K562 (cell line): ENCODE measurements at regions not wholly inside any gene's neighbourhood (a gene's known extent, or its start where the extent isn't known, plus 50 kb on each side); places are given as distances from the start of the nearest gene placed in this dataset.

Source experiments
- ATAC-seq: fragments of 200-7000 bp; cut with Tn5 transposase; 3 replicates; pipeline ENCODE4 v1.9.1; 2020; ENCODE audit warnings: moderate library complexity
- BruUV-seq: library from RNA; stranded (reverse); fragments of 400-500 nt; replicated peaks from 2 replicates; lab custom pipeline; 2021; lab: Mats Ljungman, UMichigan
- CTCF ChIA-PET: fragments of 300-600 bp; formaldehyde crosslinking; extraction: SDS; loops from one replicate; lab custom pipeline; 2021; ENCODE audit warnings: low intra/inter-chr PET ratio; lab: Yijun Ruan, JAX
- POLR2A ChIA-PET: fragments of 300-600, 350-650 bp; sonication (Branson Sonifier 250); formaldehyde crosslinking; extraction: SDS; loops from one replicate; lab custom pipeline; 2021; ENCODE audit warnings: antibody characterized with exemption, inconsistent platforms; lab: Yijun Ruan, JAX
- DNase-seq, 4 experiments: peaks; one replicate each; pipeline versions ENCODE4 v3.0.0 to v3.0.0-alpha.2; 2011 to 2018; ENCODE audit warnings: low spot score in 3 of 4, mixed read lengths in 3 of 4; ENCODE audit errors: extremely low read depth in 1 of 4
- FAIRE-seq: peaks from 2 replicates; lab custom pipeline; 2011; peaks lifted over from hg19 to GRCh38; lab: Jason Lieb, UNC
- H2AFZ ChIP-seq: 2 replicates; pipeline ENCODE4 v1.6.0; 2011; ENCODE audit warnings: low read depth, low read length, control low read depth, inconsistent platforms
- H3K27ac ChIP-seq: fragments of 200-600 bp; 3 replicates; pipeline ENCODE4 v1.8.0; 2011; ENCODE audit warnings: low read depth, mild to moderate bottlenecking, control low read depth, inconsistent platforms, low read length, moderate library complexity, mixed read lengths; ENCODE audit errors: extremely low read depth
- H3K27me3 ChIP-seq, 2 experiments: fragments of 300-600 bp in 1 of 2; 2 replicates in 1 of 2; 3 replicates in 1 of 2; pipeline versions ENCODE4 v1.6.0 to v1.8.0; 2011; ENCODE audit warnings: inconsistent platforms in 2 of 2, low read length in 2 of 2, mild to moderate bottlenecking in 1 of 2, mixed read lengths in 1 of 2, moderate library complexity in 1 of 2; ENCODE audit not compliant: control insufficient read depth in 2 of 2, insufficient read depth in 2 of 2
- H3K36me3 ChIP-seq: fragments of 300-600 bp; 3 replicates; pipeline ENCODE4 v1.8.0; 2011; ENCODE audit warnings: mild to moderate bottlenecking, low read length, inconsistent platforms; ENCODE audit not compliant: control insufficient read depth, insufficient read depth
- H3K4me1 ChIP-seq, 2 experiments: fragments of 200-600 bp in 1 of 2; replicated peaks in 1 of 2; 2 replicates in 1 of 2; 3 replicates in 1 of 2; pipeline versions ENCODE4 v1.5.1 to v1.8.0; 2011; ENCODE audit warnings: inconsistent platforms in 2 of 2, low read length in 2 of 2, mild to moderate bottlenecking in 1 of 2, mixed read lengths in 1 of 2, moderate library complexity in 1 of 2; ENCODE audit not compliant: control insufficient read depth in 2 of 2, insufficient read depth in 2 of 2
- H3K4me2 ChIP-seq: 2 replicates; pipeline ENCODE4 v1.6.1; 2011; ENCODE audit warnings: low read length, control low read depth, inconsistent platforms, mixed read lengths; ENCODE audit not compliant: insufficient read depth
- H3K4me3 ChIP-seq: fragments of 200-600 bp; sonication (generic), shearing (Covaris generic); 2 replicates; pipeline ENCODE4 v1.5.1; 2016; ENCODE audit warnings: control low read depth, inconsistent platforms
- H3K79me2 ChIP-seq: fragments of 200-600 bp; 3 replicates; pipeline ENCODE4 v1.8.0; 2011; ENCODE audit warnings: low read length, inconsistent platforms; ENCODE audit not compliant: control insufficient read depth, insufficient read depth
- H3K9ac ChIP-seq, 2 experiments: 2 replicates each; pipeline versions ENCODE4 v1.6.0 to v1.6.1; 2011; ENCODE audit warnings: low read depth in 2 of 2, low read length in 2 of 2, control low read depth in 1 of 2, inconsistent platforms in 1 of 2, mild to moderate bottlenecking in 1 of 2, mixed read lengths in 1 of 2; ENCODE audit not compliant: insufficient read depth in 1 of 2
- H3K9me1 ChIP-seq: one replicate; pipeline ENCODE4 v1.6.0; 2011; ENCODE audit warnings: inconsistent platforms, mild to moderate bottlenecking, low read length, moderate library complexity; ENCODE audit not compliant: control insufficient read depth, insufficient read depth
- H3K9me3 ChIP-seq: replicated peaks from 2 replicates; pipeline ENCODE4 v1.5.1; 2011; ENCODE audit warnings: low read depth, low read length, inconsistent platforms; ENCODE audit not compliant: control insufficient read depth, insufficient read depth
- H4K20me1 ChIP-seq: replicated peaks from 2 replicates; pipeline ENCODE4 v1.6.1; 2011; ENCODE audit warnings: low read length, inconsistent platforms, mixed read lengths; ENCODE audit not compliant: control insufficient read depth, insufficient read depth
- HOXB6 ChIP-seq: fragments of 250-450 bp; sonication (Bioruptor Pico); IDR thresholded peaks from 2 replicates; pipeline ENCODE4 v1.5.1; 2022; ENCODE audit warnings: mild to moderate bottlenecking, borderline replicate concordance
- JUNB ChIP-seq: fragments of 450-650 bp; formaldehyde crosslinking; conservative IDR thresholded peaks from 2 replicates; pipeline ENCODE4 v1.4.0; 2020; ENCODE audit warnings: mild to moderate bottlenecking
- NFRKB ChIP-seq: fragments of 450-650 bp; IDR thresholded peaks from 2 replicates; pipeline ENCODE4 v1.6.1; 2016; ENCODE audit warnings: low read depth
- POLR2AphosphoS2 ChIP-seq: IDR thresholded peaks from 2 replicates; pipeline ENCODE4 v1.6.1; 2012; ENCODE audit warnings: low read length, improper control_type of control experiment
- RBM25 ChIP-seq: fragments of 200-400 bp; formaldehyde crosslinking; IDR thresholded peaks from 2 replicates; pipeline ENCODE4 v1.6.1; 2018; ENCODE audit warnings: low read length, low read depth, moderate library complexity; ENCODE audit not compliant: severe bottlenecking
- RFX1 ChIP-seq: fragments of 450-650 bp; IDR thresholded peaks from 2 replicates; pipeline ENCODE4 v1.6.1; 2016; ENCODE audit warnings: mild to moderate bottlenecking, moderate library complexity
- ZNF24 ChIP-seq: fragments of 450-650 bp; IDR thresholded peaks from 2 replicates; pipeline ENCODE4 v1.6.1; 2016
- ZNF263 ChIP-seq: sonication (generic); formaldehyde crosslinking; IDR thresholded peaks from 2 replicates; pipeline ENCODE4 v1.8.0; 2022; ENCODE audit warnings: mild to moderate bottlenecking, missing genetic modification reagents, borderline replicate concordance
- WGBS: fragments of 100-300 bp; shearing (Covaris generic); methylation state at CpG from one replicate; pipeline ENCODE4 v1.1.6; 2016; ENCODE audit warnings: low coverage, mixed read lengths; ENCODE audit not compliant: insufficient coverage; ENCODE audit errors: missing lambda C conversion rate; 5-methylcytosine and 5-hydroxymethylcytosine counted together
- in situ Hi-C: fragments of 300-500 bp; cut with MboI; formaldehyde crosslinking; loops from 4 replicates; pipeline ENCODE4 v1.15.0; 2018; ENCODE audit warnings: inconsistent platforms, mixed read lengths
- intact Hi-C: fragments of 100-400 bp; cut with micrococcal nuclease; formaldehyde crosslinking; loops from 2 replicates; pipeline ENCODE4 v1.14.2; 2022
- TF ChIP-seq, protein P1 (sequence below): fragments of 450-650 bp; IDR thresholded peaks from 2 replicates; pipeline ENCODE4 v1.6.1; 2018; ENCODE audit warnings: mild to moderate bottlenecking, low read depth; ENCODE audit not compliant: partially characterized antibody

GRCh38 chr3:8443829-8444791, 57.5 kb upstream of the LMCD1 start:
- intact Hi-C loops (no loop called here), in situ Hi-C loops (no loop called here)
- BruUV-seq: no TSS peak
- ATAC-seq (peak; percentile 55), DNase-seq (peak in 1 of 4 experiments; percentile 7), FAIRE-seq (no peak)
- no peak overlapping the region for H3K4me2 ChIP-seq
- ChIA-PET CTCF (no interaction called here), POLR2A (no interaction called here)
- no peaks in the 10 kb centered on the region for H3K79me2 ChIP-seq
- no peak overlapping the region for H3K4me3 ChIP-seq
- 1% methylated on average over 15 of the region's 15 CpGs for WGBS
- H3K4me1 ChIP-seq: no peaks in the 10 kb centered on the region
- H3K36me3 ChIP-seq: no peaks in the 10 kb centered on the region
- H3K27me3 ChIP-seq: no peaks in the 10 kb centered on the region; a peak in 1 of 5 replicates
- no peak overlapping the region for H3K27ac ChIP-seq
- TF ChIP-seq RFX1 (peak; percentile 67), HOXB6 (CRISPR knock-in tag) (no peak), ZNF24 (no peak), ZNF263 (CRISPR knock-in tag) (no peak), POLR2AphosphoS2 (no peak), NFRKB (no peak)
- H3K9ac ChIP-seq: no peak overlapping the region
- H3K9me3 ChIP-seq: no peaks in the 10 kb centered on the region
- no peaks in the 10 kb centered on the region for H3K9me1 ChIP-seq
- H4K20me1 ChIP-seq: no peaks in the 10 kb centered on the region
- H2AFZ ChIP-seq: no peak overlapping the region

DNA sequence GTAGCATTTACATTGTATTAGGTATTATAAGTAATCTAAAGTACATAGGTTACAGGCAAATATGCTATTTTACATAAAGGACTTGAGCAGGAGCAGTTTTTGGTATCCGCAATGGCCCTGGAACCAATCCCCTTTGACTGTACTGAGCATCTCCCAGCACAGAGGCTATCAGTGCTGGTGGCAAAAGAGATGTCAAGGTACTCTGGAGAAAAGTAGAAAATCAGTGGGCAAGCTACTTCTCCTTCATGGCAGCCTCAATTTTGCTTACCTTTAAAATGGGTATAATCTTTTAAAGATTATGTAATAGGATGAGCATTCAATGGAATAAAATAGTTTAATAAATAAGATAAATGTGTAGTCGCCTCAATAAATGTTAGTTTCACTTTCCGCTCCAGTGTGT, 56.7 kb upstream of the LMCD1 start:
- H3K4me3 ChIP-seq: no peak overlapping the region
- no peaks in the 10 kb centered on the region for H3K9me3 ChIP-seq
- in situ Hi-C loops: no loop called here
- no peak overlapping the region for H3K4me2 ChIP-seq
- 2% methylated on average over 3 of the region's 3 CpGs for WGBS
- TF ChIP-seq RBM25 (peak; percentile 32), JUNB (CRISPR knock-in tag) (no peak)
- TF ChIP-seq, protein P1, sequence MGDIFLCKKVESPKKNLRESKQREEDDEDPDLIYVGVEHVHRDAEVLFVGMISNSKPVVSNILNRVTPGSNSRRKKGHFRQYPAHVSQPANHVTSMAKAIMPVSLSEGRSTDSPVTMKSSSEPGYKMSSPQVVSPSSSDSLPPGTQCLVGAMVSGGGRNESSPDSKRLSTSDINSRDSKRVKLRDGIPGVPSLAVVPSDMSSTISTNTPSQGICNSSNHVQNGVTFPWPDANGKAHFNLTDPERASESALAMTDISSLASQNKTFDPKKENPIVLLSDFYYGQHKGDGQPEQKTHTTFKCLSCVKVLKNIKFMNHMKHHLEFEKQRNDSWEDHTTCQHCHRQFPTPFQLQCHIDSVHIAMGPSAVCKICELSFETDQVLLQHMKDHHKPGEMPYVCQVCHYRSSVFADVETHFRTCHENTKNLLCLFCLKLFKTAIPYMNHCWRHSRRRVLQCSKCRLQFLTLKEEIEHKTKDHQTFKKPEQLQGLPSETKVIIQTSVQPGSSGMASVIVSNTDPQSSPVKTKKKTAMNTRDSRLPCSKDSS: no peak
- BruUV-seq: no TSS peak
- H3K9me1 ChIP-seq: no peaks in the 10 kb centered on the region
- intact Hi-C loops: no loop called here
- no peaks in the 10 kb centered on the region for H3K4me1 ChIP-seq
- no peaks in the 10 kb centered on the region for H3K79me2 ChIP-seq
- no peaks in the 10 kb centered on the region for H3K36me3 ChIP-seq
- ChIA-PET POLR2A (no interaction called here), CTCF (no interaction called here)
- no peaks in the 10 kb centered on the region; a peak in 1 of 5 replicates for H3K27me3 ChIP-seq
- FAIRE-seq (no peak), DNase-seq (no peak), ATAC-seq (no peak)
- no peak overlapping the region for H2AFZ ChIP-seq
- H3K27ac ChIP-seq: no peak overlapping the region
- no peaks in the 10 kb centered on the region for H4K20me1 ChIP-seq
- H3K9ac ChIP-seq: no peak overlapping the region
